ENCODE measurements at regions not wholly inside any gene's neighbourhood (a gene's known extent, or its start where the extent isn't known, plus 50 kb on each side); places are given as distances from the start of the nearest gene placed in this dataset.

GRCh38 chr3:154976072-154976983 is 103.8 kb upstream of the MME start:
- TF ChIP-seq POLR2AphosphoS5 (IDR thresholded peaks at IDR 0.05) (no peak), CTCF (IDR thresholded peaks at IDR 0.05; ENCODE audit: poor library complexity, severe bottlenecking) (no peak), EZH2 (IDR thresholded peaks at IDR 0.05; ENCODE audit: borderline replicate concordance, insufficient read depth, low read length, poor library complexity, severe bottlenecking) (no peak), TAF1 (IDR thresholded peaks at IDR 0.05; ENCODE audit: low read depth) (no peak), REST (IDR thresholded peaks at IDR 0.05; ENCODE audit: borderline replicate concordance) (no peak), SMC3 (conservative IDR thresholded peaks at IDR 0.05; ENCODE audit: poor library complexity) (no peak), EP300 (conservative IDR thresholded peaks at IDR 0.05; ENCODE audit: poor library complexity, severe bottlenecking) (no peak), RAD21 (conservative IDR thresholded peaks at IDR 0.05) (no peak)

Measured in neural cell (in vitro differentiated cells).